ENCODE measurements at regions not wholly inside any gene's neighbourhood (a gene's known extent, or its start where the extent isn't known, plus 50 kb on each side); places are given as distances from the start of the nearest gene placed in this dataset.

- H3K36me3 Mint-ChIP-seq = no peaks in the 10 kb centered on the region
- POLR2A ChIA-PET = no interaction called here
- no peaks in the 10 kb centered on the region for H3K9me3 Mint-ChIP-seq
- CTCF ChIA-PET = interaction anchor here (0.7 to 0.9 kb wide), 2 partner anchors 20 to 1462 kb away, joined by 3 to 4 read pairs; no protein-coding TSS in a partner anchor
- H3K27ac Mint-ChIP-seq = no peak overlapping the region
- H3K4me3 Mint-ChIP-seq = no peak overlapping the region
- no peak for DNase-seq
- H3K27me3 Mint-ChIP-seq = no peaks in the 10 kb centered on the region
- no peaks in the 10 kb centered on the region for H3K4me1 Mint-ChIP-seq (ENCODE audit: low read depth)
- intact Hi-C loops (cut with micrococcal nuclease) = no loop called here
These were observed 125.5 kb upstream of the SVIL start for GRCh38 chr10:29760138-29760900.

- Mint-ChIP-seq H3K9me3 (no peaks in the 10 kb centered on the region), H3K36me3 (no peaks in the 10 kb centered on the region), H3K4me1 (ENCODE audit: low read depth) (no peaks in the 10 kb centered on the region), H3K4me3 (no peak overlapping the region), H3K27me3 (no peaks in the 10 kb centered on the region), H3K27ac (no peak overlapping the region)
- DNase-seq = no peak
- ChIA-PET CTCF (interaction anchor here (0.6 kb wide), 1 partner anchor 64 kb away, joined by 3 read pairs; no protein-coding TSS in a partner anchor), POLR2A (no interaction called here)
- intact Hi-C loops (cut with micrococcal nuclease) = no loop called here
These were observed 123.0 kb upstream of the SVIL start for GRCh38 chr10:29757551-29758297.

- intact Hi-C loops (cut with micrococcal nuclease) = no loop called here
- H3K27me3 Mint-ChIP-seq = no peaks in the 10 kb centered on the region
- H3K27ac Mint-ChIP-seq = no peak overlapping the region
- no peaks in the 10 kb centered on the region for H3K4me1 Mint-ChIP-seq (ENCODE audit: low read depth)
- no peaks in the 10 kb centered on the region for H3K36me3 Mint-ChIP-seq
- no peak overlapping the region for H3K4me3 Mint-ChIP-seq
- DNase-seq = no peak
- ChIA-PET CTCF (no interaction called here), POLR2A (no interaction called here)
- no peaks in the 10 kb centered on the region for H3K9me3 Mint-ChIP-seq
These were observed 121.7 kb upstream of the SVIL start for GRCh38 chr10:29756451-29756850.

GRCh38 chr10:29753283-29753682 lies 118.5 kb upstream of the SVIL start:
- CTCF ChIA-PET = no interaction called here
- DNase-seq = no peak
- intact Hi-C loops (cut with micrococcal nuclease) = no loop called here
- no peaks in the 10 kb centered on the region for H3K9me3 Mint-ChIP-seq
- H3K4me1 Mint-ChIP-seq (ENCODE audit: low read depth) = no peaks in the 10 kb centered on the region
- no peak overlapping the region for H3K27ac Mint-ChIP-seq
- POLR2A ChIA-PET = no interaction called here
- H3K27me3 Mint-ChIP-seq = peaks cover 3% of the 10 kb centered on the region
- H3K36me3 Mint-ChIP-seq = no peaks in the 10 kb centered on the region
- no peak overlapping the region for H3K4me3 Mint-ChIP-seq

- CTCF ChIA-PET = no interaction called here
- H3K4me3 Mint-ChIP-seq = no peak overlapping the region
- POLR2A ChIA-PET = no interaction called here
- peaks cover 3% of the 10 kb centered on the region for H3K27me3 Mint-ChIP-seq
- DNase-seq = no peak
- no peaks in the 10 kb centered on the region for H3K4me1 Mint-ChIP-seq (ENCODE audit: low read depth)
- H3K27ac Mint-ChIP-seq = no peak overlapping the region
- intact Hi-C loops (cut with micrococcal nuclease) = no loop called here
- no peaks in the 10 kb centered on the region for H3K9me3 Mint-ChIP-seq
- no peaks in the 10 kb centered on the region for H3K36me3 Mint-ChIP-seq
These were observed 116.9 kb upstream of the SVIL start for GRCh38 chr10:29751684-29752083.

GRCh38 chr10:29751240-29751639 lies 116.5 kb upstream of the SVIL start:
- intact Hi-C loops (cut with micrococcal nuclease) = no loop called here
- H3K27me3 Mint-ChIP-seq = peaks cover 3% of the 10 kb centered on the region
- ChIA-PET CTCF (no interaction called here), POLR2A (no interaction called here)
- DNase-seq = no peak
- no peak overlapping the region for H3K4me3 Mint-ChIP-seq
- no peaks in the 10 kb centered on the region for H3K4me1 Mint-ChIP-seq (ENCODE audit: low read depth)
- H3K27ac Mint-ChIP-seq = no peak overlapping the region
- no peaks in the 10 kb centered on the region for H3K36me3 Mint-ChIP-seq
- H3K9me3 Mint-ChIP-seq = no peaks in the 10 kb centered on the region

GRCh38 chr10:29749150-29749549 lies 114.4 kb upstream of the SVIL start:
- Mint-ChIP-seq H3K27ac (no peak overlapping the region), H3K4me1 (ENCODE audit: low read depth) (no peaks in the 10 kb centered on the region), H3K27me3 (peaks cover 8% of the 10 kb centered on the region), H3K9me3 (no peaks in the 10 kb centered on the region), H3K36me3 (no peaks in the 10 kb centered on the region), H3K4me3 (no peak overlapping the region)
- POLR2A ChIA-PET = no interaction called here
- DNase-seq = no peak
- CTCF ChIA-PET = no interaction called here
- intact Hi-C loops (cut with micrococcal nuclease) = no loop called here

- no peak overlapping the region for H3K27ac Mint-ChIP-seq
- ChIA-PET CTCF (interaction anchor here (0.9 kb wide), 1 partner anchor 113 kb away, joined by 3 read pairs; no protein-coding TSS in a partner anchor), POLR2A (no interaction called here)
- H3K4me1 Mint-ChIP-seq (ENCODE audit: low read depth) = no peaks in the 10 kb centered on the region
- H3K4me3 Mint-ChIP-seq = no peak overlapping the region
- H3K27me3 Mint-ChIP-seq = peaks cover 8% of the 10 kb centered on the region
- H3K36me3 Mint-ChIP-seq = no peaks in the 10 kb centered on the region
- H3K9me3 Mint-ChIP-seq = no peaks in the 10 kb centered on the region
- intact Hi-C loops (cut with micrococcal nuclease) = no loop called here
- DNase-seq = no peak
These were observed 113.4 kb upstream of the SVIL start for GRCh38 chr10:29748109-29748650.

- no peak for DNase-seq
- POLR2A ChIA-PET = interaction anchor here (0.7 kb wide), 1 partner anchor 311 kb away, joined by 3 read pairs; no protein-coding TSS in a partner anchor
- no peak overlapping the region for H3K27ac Mint-ChIP-seq
- H3K9me3 Mint-ChIP-seq = no peaks in the 10 kb centered on the region
- no peak overlapping the region for H3K4me3 Mint-ChIP-seq
- no peaks in the 10 kb centered on the region for H3K4me1 Mint-ChIP-seq (ENCODE audit: low read depth)
- intact Hi-C loops (cut with micrococcal nuclease) = no loop called here
- CTCF ChIA-PET = interaction anchor here (0.6 kb wide), 1 partner anchor 25 kb away, joined by 3 read pairs; no protein-coding TSS in a partner anchor
- peaks cover 8% of the 10 kb centered on the region for H3K27me3 Mint-ChIP-seq
- no peaks in the 10 kb centered on the region for H3K36me3 Mint-ChIP-seq
These were observed 111.5 kb upstream of the SVIL start for GRCh38 chr10:29746080-29746797.

GRCh38 chr10:29740981-29741545 lies 106.3 kb upstream of the SVIL start:
- Mint-ChIP-seq H3K27me3 (peaks cover 12% of the 10 kb centered on the region), H3K27ac (no peak overlapping the region), H3K36me3 (no peaks in the 10 kb centered on the region), H3K4me1 (ENCODE audit: low read depth) (no peaks in the 10 kb centered on the region), H3K9me3 (no peaks in the 10 kb centered on the region), H3K4me3 (no peak overlapping the region)
- ChIA-PET POLR2A (no interaction called here), CTCF (interaction anchor here (1.2 kb wide), 1 partner anchor 19 kb away, joined by 3 read pairs; no protein-coding TSS in a partner anchor)
- no peak for DNase-seq
- intact Hi-C loops (cut with micrococcal nuclease) = no loop called here

- Mint-ChIP-seq H3K36me3 (no peaks in the 10 kb centered on the region), H3K27me3 (peaks cover 7% of the 10 kb centered on the region), H3K4me1 (ENCODE audit: low read depth) (peaks cover 15% of the 10 kb centered on the region), H3K4me3 (no peak overlapping the region), H3K9me3 (no peaks in the 10 kb centered on the region), H3K27ac (no peak overlapping the region)
- intact Hi-C loops (cut with micrococcal nuclease) = loop anchor here (10.0 kb wide), 1 partner anchor 224 kb away; no protein-coding TSS in a partner anchor
- ChIA-PET POLR2A (no interaction called here), CTCF (no interaction called here)
- no peak for DNase-seq
These were observed 103.6 kb upstream of the SVIL start for GRCh38 chr10:29738341-29738740.

Measured in activated CD4-positive, alpha-beta memory T cell treated with anti-CD3 and anti-CD28 coated beads for 36 hours (primary cell).